Omental fat pad (tissue), 3 donors: ENCODE measurements at regions not wholly inside any gene's neighbourhood (a gene's known extent, or its start where the extent isn't known, plus 50 kb on each side); places are given as distances from the start of the nearest gene placed in this dataset.
"Not testable (repeated sequence)": the region's sequence is repeated elsewhere in the genome, so short reads cannot be mapped to it uniquely, and the experiment has no call there.

Experiments used
- ATAC-seq: fragments of 150-250 bp; one replicate; pipeline ENCODE4 v1.9.1; 2016; ENCODE audit warnings: mild to moderate bottlenecking, moderate library complexity; ENCODE audit not compliant: low FRiP score
- DNase-seq: peaks from one replicate; pipeline ENCODE4 v3.0.0-alpha.2; 2019; ENCODE audit warnings: low spot score
- TF ChIP-seq, protein P1 (sequence below), 3 donors: fragments of 450-650 bp; IDR thresholded peaks; one replicate each; pipeline ENCODE4 v1.5.1; 2016 to 2017; ENCODE audit warnings: antibody characterized with exemption in 3 of 3, mild to moderate bottlenecking in 3 of 3, moderate library complexity in 2 of 3

DNA sequence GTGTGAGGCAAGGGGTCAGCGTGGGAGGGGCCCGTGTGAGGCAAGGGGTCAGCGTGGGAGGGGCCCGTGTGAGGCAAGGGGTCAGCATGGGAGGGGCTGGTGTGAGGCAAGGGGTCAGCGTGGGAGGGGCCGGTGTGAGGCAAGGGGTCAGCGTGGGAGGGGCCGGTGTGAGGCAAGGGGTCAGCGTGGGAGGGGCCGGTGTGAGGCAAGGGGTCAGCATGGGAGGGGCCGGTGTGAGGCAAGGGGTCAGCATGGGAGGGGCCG lies 119.2 kb downstream of the SEPTIN14 start:
- ATAC-seq, DNase-seq: not testable (repeated sequence)

DNA sequence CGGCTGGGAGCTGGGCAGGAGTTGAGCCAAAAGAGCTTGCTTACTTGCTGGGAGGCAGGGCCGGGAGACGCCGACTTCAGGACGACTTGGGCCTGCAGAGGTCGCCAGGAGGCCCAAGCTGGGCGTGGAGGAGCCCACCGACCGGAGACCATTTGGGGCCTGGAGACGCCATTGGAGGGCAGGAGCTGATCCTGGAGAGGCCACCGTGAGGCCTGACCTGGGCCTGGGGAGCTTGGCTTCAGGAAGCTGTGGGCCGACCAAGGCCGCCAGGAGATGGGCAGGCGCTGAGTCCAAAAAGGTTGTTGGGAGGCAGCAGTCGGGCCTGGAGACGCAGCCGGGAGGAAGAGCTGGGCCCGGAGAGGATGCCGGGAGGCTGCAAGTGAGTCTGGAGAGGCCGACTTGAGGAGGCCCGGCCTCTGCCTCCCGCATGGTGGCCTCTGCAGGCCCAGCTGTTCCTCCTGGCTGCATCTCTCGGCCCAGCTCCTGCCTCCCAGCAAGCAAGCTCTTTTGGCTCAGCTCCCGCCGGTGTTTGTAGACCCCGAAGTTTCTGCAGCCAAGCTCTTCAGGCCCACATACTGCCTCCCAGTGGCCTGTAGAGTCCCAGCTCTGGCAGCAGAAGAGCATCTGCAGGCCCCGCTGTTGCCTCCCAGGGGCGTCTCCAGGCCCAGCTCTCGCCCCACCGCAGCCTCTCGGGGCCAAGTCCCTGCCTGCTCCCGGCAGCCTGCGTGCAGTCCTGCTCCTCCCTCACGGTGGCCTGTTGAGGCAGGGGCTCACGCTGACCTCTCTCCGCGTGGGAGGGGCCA lies 119.7 kb downstream of the SEPTIN14 start:
- not testable (repeated sequence) for DNase-seq, ATAC-seq

DNA sequence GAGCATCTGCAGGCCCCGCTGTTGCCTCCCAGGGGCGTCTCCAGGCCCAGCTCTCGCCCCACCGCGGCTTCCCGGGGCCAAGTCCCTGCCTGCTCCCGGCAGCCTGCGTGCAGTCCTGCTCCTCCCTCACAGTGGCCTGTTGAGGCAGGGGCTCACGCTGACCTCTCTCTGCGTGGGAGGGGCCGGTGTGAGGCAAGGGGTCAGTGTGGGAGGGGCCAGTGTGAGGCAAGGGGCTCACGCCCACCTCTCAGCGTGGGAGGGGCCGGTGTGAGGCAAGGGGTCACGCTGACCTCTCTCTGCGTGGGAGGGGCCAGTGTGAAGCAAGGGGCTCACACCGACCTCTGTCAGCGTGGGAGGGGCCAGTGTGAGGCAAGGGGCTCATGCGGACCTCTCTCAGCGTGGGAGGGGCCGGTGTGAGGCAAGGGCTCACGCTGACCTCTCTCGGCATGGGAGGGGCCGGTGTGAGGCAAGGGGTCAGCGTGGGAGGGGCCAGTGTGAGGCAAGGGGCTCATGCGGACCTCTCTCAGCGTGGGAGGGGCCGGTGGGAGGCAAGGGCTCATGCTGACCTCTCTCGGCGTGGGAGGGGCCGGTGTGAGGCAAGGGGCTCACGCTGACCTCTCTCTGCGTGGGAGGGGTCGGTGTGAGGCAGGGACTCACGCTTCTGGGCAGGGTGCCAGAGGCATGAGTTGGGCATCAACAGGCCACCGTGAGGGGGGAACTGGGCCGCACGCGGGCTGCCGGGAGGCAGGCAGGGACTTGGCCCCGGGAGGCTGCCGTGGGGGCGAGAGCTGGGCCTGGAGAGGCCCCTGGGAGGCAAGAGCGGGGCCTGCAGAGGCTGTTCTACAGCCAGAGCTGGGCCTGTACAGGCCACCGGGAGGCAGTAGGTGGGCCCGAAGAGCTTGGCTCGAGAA lies 120.6 kb downstream of the SEPTIN14 start:
- ATAC-seq, DNase-seq: not testable (repeated sequence)

DNA sequence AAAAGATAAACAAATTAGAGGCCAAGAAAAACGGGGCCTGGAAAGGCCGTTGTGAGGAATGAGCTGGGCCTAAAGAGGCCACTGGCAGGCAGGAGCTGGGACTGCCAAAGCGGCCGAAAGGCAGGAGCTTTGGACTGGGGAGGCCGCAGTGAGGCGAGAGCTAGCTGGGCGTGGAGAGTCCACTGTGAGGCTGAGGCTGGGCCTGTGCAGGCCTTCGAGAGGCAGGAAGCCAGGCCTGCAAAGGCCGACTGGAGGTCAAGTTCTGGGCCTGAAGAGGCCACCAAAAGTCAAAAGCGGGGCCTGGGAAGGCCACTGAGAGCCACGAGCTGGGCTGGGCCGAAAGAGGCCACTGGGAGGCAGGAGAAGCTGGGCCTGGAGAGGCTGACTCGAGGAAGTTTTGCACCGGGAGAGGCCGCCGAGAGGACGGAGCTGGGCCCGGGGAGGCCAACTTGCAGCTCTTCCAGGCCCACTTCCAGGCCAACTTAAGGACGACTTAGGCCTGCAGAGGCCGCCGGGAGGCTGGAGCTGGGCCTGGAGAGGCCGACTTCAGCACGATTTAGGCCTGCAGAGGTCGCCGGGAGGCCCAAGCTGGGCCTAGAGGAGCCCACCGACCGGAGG lies 121.8 kb downstream of the SEPTIN14 start:
- not testable (repeated sequence) for DNase-seq, ATAC-seq

DNA sequence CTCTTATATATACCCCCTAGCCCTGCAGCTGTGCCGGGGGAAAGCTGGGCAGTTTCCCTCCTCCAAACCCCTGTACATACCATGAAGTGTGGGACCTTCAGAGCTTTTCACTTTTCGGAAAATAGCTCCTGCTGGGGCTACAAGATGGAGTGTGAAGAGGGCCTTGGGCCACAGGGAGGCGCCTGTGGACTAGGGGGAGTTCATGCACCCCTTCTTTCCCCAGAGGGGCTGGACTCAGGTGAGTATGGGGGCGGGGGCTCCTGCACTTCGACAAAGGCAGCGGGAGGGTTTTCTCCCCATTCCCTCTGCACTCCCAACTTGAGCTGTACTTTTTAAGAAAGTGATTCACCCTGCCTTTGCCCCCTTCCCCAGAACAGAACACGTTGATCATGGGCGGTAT lies 122.5 kb downstream of the SEPTIN14 start:
- not testable (repeated sequence) for ATAC-seq, DNase-seq

DNA sequence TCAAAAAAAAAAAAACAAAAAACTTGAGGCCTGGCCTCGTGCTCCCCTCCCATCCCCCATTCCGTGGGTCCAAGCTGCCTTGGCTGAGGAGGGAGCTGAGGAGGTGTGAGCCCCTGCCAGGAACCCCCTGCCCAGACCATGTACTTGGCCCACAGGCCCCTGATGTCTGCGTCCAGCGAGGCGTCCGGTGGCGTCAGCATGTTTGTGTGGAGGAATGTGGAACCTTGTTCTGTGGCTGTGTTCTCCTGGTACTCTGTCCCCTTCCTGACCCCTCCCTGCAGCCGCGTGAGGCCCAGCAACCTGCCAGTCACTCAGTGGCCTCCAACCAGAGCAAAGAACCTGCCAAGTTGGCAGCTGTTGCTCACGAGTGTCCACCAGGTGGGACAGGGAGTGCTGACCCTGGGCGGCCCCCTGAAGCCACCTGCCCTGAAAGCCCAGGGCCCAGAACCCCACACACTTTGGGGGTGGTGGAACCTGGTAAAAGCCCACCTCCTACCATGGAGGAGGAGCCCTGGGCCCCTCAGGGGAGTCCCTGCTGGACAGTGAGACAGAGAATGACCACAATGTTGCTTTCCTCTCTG lies 125.8 kb downstream of the SEPTIN14 start:
- not testable (repeated sequence) for ATAC-seq, DNase-seq

DNA sequence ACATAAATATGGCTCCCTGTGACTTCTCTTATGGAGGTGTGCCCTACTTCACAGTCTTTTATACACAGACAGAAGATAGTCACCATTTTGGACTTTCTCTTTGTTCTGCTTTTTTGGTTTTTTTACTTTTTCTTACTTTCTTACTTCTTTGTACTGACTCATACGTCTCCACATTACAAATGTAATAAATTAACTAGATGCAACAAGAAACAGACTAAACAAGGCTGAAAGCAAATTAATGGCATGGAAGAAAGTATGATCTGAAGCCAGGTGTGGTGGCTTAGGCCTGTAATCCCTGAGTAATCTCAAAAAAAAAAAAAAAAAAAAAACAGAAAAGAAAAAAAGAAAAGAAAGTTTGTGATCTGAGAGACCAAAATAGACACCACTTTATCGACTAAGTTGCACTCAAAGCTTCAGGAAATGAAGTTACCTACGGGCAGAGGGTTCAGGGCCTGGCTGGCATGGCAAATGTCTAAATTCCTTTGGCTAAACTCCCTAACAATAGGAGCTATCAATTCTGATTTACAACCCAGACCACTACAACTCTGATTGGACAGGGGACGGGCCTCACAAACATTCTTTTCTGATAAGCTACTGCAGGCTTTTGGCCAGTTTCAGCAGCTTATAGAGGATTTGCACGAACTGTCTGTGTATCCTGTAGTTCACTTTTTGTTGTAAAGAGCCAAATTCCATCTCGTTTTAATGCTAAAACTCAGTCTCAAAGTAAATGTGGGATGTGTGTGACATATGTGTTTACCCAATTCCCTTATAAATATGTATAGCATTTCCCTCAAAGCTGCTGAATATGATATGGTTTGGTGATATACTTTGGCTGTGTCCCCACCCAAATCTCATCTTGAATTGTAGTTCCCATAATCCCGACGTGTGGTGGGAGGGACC lies 129.1 kb downstream of the SEPTIN14 start:
- no peak for DNase-seq
- TF ChIP-seq, protein P1, sequence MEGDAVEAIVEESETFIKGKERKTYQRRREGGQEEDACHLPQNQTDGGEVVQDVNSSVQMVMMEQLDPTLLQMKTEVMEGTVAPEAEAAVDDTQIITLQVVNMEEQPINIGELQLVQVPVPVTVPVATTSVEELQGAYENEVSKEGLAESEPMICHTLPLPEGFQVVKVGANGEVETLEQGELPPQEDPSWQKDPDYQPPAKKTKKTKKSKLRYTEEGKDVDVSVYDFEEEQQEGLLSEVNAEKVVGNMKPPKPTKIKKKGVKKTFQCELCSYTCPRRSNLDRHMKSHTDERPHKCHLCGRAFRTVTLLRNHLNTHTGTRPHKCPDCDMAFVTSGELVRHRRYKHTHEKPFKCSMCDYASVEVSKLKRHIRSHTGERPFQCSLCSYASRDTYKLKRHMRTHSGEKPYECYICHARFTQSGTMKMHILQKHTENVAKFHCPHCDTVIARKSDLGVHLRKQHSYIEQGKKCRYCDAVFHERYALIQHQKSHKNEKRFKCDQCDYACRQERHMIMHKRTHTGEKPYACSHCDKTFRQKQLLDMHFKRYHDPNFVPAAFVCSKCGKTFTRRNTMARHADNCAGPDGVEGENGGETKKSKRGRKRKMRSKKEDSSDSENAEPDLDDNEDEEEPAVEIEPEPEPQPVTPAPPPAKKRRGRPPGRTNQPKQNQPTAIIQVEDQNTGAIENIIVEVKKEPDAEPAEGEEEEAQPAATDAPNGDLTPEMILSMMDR (IDR thresholded peaks at IDR 0.05), result no peak
- ATAC-seq, result no peak

DNA sequence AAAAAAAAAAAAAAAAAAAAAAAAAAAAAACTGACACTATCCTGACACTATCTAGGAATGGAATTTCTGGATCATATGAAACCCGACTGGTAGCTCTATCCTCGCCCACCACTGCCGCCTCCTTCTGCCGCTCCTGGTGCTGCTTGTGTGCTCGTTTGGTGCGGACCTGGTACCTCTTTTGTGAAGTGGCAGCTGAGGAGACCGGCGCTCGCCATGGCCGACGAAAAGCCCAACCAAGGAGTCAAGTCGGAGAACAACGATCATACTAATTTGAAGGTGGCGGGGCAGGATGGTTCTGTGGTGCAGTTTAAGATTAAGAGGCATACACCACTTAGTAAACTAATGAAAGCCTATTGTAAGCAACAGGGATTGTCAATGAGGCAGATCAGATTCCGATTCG lies 130.6 kb downstream of the SEPTIN14 start:
- DNase-seq (no peak), ATAC-seq (no peak)
- TF ChIP-seq, protein P1 (IDR thresholded peaks at IDR 0.05), result no peak

DNA sequence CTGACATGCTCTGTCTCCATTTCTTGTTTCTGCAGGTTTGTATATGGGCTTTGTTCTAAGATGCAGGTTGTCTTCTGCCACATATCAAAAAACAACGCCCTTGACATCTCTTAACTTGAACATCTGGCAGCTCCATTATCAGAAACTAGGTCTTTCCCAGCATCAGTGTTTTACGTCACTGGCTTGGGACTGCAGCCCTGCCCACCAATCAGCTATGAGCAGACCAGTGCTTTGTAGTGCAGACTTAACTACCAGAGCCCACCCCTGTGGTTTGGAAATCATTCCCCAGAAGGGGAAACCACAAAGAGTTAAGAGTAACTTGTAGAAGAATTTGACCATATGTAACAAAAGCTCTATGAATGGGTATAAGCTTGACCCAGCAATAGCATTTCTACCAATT lies 132.4 kb downstream of the SEPTIN14 start:
- DNase-seq (no peak), ATAC-seq (no peak)
- TF ChIP-seq, protein P1 (IDR thresholded peaks at IDR 0.05), result no peak
